MM.1S (cell line): ENCODE measurements at regions not wholly inside any gene's neighbourhood (a gene's known extent, or its start where the extent isn't known, plus 50 kb on each side); places are given as distances from the start of the nearest gene placed in this dataset.

Experiments used
- DNase-seq: peaks from one replicate; pipeline ENCODE4 v3.0.0-alpha.2; 2015
- H2AFZ ChIP-seq: fragments of 300-600 bp; sonication (generic); 2 replicates; pipeline ENCODE4 v1.6.0; 2016; ENCODE audit warnings: antibody characterized with exemption, low read length
- H3F3A ChIP-seq: fragments of 300-600 bp; sonication (generic); 2 replicates; pipeline ENCODE4 v1.6.1; 2016; ENCODE audit warnings: mild to moderate bottlenecking, antibody characterized with exemption, low read length, moderate library complexity, mixed read lengths; ENCODE audit not compliant: insufficient read depth
- H3K27ac ChIP-seq: fragments of 300-600 bp; sonication (generic); 2 replicates; pipeline ENCODE4 v1.5.1; 2016; ENCODE audit warnings: mild to moderate bottlenecking, low read length
- H3K27me3 ChIP-seq: fragments of 300-600 bp; sonication (generic); replicated peaks from 2 replicates; pipeline ENCODE4 v1.6.0; 2016; ENCODE audit warnings: low read length; ENCODE audit not compliant: insufficient read depth
- H3K36me3 ChIP-seq: fragments of 300-600 bp; sonication (generic); replicated peaks from 2 replicates; pipeline ENCODE4 v1.6.1; 2016; ENCODE audit warnings: mild to moderate bottlenecking, low read length, mixed read lengths; ENCODE audit not compliant: insufficient read depth
- H3K4me1 ChIP-seq: fragments of 300-600 bp; sonication (generic); 2 replicates; pipeline ENCODE4 v1.6.1; 2016; ENCODE audit warnings: low read length, mixed read lengths
- H3K4me2 ChIP-seq: fragments of 300-600 bp; sonication (generic); 2 replicates; pipeline ENCODE4 v1.6.0; 2016; ENCODE audit warnings: low read depth, low read length
- H3K4me3 ChIP-seq: fragments of 300-600 bp; sonication (generic); 2 replicates; pipeline ENCODE4 v1.5.1; 2016; ENCODE audit warnings: low read length, mixed read lengths
- H3K79me2 ChIP-seq: fragments of 300-600 bp; sonication (generic); 2 replicates; pipeline ENCODE4 v1.6.1; 2016; ENCODE audit warnings: mixed run types, low read length, mixed read lengths
- H3K9ac ChIP-seq: fragments of 300-600 bp; sonication (generic); 2 replicates; pipeline ENCODE4 v1.6.1; 2016; ENCODE audit warnings: low read length, mixed read lengths
- H3K9me2 ChIP-seq: fragments of 300-600 bp; sonication (generic); replicated peaks from 2 replicates; pipeline ENCODE4 v1.6.1; 2016; ENCODE audit warnings: mild to moderate bottlenecking, low read length, mixed read lengths; ENCODE audit not compliant: insufficient read depth
- H3K9me3 ChIP-seq: fragments of 300-600 bp; sonication (generic); replicated peaks from 2 replicates; pipeline ENCODE4 v1.6.1; 2016; ENCODE audit warnings: mild to moderate bottlenecking, low read length, mixed read lengths; ENCODE audit not compliant: insufficient read depth
- H4K20me1 ChIP-seq: fragments of 300-600 bp; sonication (generic); 2 replicates; pipeline ENCODE4 v1.6.1; 2016; ENCODE audit warnings: mild to moderate bottlenecking, low read length, moderate library complexity, mixed read lengths; ENCODE audit not compliant: insufficient read depth
- EZH2 ChIP-seq: fragments of 300-600 bp; sonication (generic); optimal IDR thresholded peaks from 2 replicates; pipeline ENCODE3; 2017; ENCODE audit warnings: low read depth, mild to moderate bottlenecking, antibody characterized with exemption, low read length, mixed read lengths
- EZH2phosphoT487 ChIP-seq: fragments of 300-600 bp; sonication (generic); IDR thresholded peaks from 2 replicates; pipeline ENCODE4 v1.6.1; 2018; ENCODE audit warnings: antibody characterized with exemption, low read length
- TF ChIP-seq, protein P1 (sequence below): fragments of 300-600 bp; sonication (generic); IDR thresholded peaks from 2 replicates; pipeline ENCODE4 v1.5.1; 2016; ENCODE audit warnings: antibody characterized with exemption, low read length, mixed read lengths

DNA sequence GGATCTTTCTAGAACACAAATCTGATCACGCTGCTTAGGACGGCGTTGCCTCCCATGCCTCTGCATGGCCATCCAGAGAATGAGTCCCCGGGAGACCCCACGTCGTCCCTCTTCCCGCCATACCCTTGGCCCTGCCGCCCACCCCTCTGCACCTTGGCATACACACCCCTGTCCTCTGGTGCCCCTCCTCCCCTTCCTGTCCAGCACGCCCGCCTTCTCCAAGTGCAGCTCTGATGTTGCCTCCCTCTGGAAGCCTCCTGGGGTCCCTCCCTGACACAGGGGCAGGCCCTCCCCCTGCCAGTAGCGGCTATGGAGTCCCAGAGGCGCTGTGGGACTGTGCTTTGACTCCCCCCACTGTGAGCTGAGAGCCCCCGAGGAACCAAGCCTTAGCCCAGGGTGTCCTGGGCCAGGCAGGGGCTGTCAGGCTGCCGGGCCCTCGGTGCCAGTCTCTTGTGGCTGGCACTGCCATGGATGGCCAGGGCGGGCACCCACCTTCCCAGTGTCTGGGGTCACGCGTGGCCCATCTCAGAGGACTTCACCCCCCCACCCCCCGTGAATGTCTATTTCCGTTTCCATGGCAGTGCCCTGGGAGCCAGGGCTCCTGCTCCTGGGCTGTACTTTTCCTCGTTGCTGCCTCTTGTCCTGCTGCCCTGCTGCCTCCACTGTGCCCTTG lies 70.5 kb upstream of the RNU6ATAC start:
- Histone ChIP-seq H3K4me1 (no peaks in the 10 kb centered on the region), H3K27me3 (peaks cover 82% of the 10 kb centered on the region), H4K20me1 (no peaks in the 10 kb centered on the region), H3K4me2 (no peak overlapping the region), H3K27ac (no peak overlapping the region), H3K9me3 (no peaks in the 10 kb centered on the region), H3K79me2 (no peaks in the 10 kb centered on the region), H3F3A (no peaks in the 10 kb centered on the region), H3K9ac (no peak overlapping the region), H2AFZ (no peak overlapping the region), H3K4me3 (no peak overlapping the region), H3K36me3 (no peaks in the 10 kb centered on the region), H3K9me2 (no peaks in the 10 kb centered on the region)
- TF ChIP-seq EZH2 (no peak), EZH2phosphoT487 (no peak)
- TF ChIP-seq, protein P1, sequence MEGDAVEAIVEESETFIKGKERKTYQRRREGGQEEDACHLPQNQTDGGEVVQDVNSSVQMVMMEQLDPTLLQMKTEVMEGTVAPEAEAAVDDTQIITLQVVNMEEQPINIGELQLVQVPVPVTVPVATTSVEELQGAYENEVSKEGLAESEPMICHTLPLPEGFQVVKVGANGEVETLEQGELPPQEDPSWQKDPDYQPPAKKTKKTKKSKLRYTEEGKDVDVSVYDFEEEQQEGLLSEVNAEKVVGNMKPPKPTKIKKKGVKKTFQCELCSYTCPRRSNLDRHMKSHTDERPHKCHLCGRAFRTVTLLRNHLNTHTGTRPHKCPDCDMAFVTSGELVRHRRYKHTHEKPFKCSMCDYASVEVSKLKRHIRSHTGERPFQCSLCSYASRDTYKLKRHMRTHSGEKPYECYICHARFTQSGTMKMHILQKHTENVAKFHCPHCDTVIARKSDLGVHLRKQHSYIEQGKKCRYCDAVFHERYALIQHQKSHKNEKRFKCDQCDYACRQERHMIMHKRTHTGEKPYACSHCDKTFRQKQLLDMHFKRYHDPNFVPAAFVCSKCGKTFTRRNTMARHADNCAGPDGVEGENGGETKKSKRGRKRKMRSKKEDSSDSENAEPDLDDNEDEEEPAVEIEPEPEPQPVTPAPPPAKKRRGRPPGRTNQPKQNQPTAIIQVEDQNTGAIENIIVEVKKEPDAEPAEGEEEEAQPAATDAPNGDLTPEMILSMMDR, result no peak
- DNase-seq, result no peak

DNA sequence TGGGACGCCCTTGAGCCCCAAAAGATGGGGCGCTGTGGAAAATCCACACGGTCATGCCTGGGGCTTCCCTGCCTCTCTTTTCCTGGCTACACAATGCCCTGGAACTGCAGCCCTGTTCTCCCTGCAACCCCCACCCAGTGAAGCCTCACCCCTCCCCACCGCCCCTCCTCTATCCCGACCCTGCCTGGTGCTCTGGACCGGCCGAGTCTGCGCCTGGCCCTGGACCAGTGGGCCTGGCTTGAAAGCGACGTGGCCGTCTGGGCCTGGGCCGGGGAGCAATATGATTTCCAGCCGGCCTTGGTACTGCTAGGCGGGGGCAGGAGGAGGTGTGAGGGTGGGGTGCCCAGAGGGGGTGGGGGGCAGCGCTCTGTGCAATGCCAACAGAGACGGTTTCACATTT lies 71.0 kb upstream of the RNU6ATAC start:
- H2AFZ ChIP-seq, result no peak overlapping the region
- H3K27ac ChIP-seq, result no peak overlapping the region
- H3F3A ChIP-seq, result no peaks in the 10 kb centered on the region
- H3K4me1 ChIP-seq, result no peaks in the 10 kb centered on the region
- H3K27me3 ChIP-seq, result peaks cover 82% of the 10 kb centered on the region
- no peaks in the 10 kb centered on the region for H3K79me2 ChIP-seq
- no peaks in the 10 kb centered on the region for H3K36me3 ChIP-seq
- no peak overlapping the region for H3K4me3 ChIP-seq
- no peak overlapping the region for H3K4me2 ChIP-seq
- DNase-seq, result no peak
- H3K9ac ChIP-seq, result no peak overlapping the region
- TF ChIP-seq EZH2 (no peak), EZH2phosphoT487 (no peak)
- TF ChIP-seq, protein P1, result no peak
- H3K9me3 ChIP-seq, result no peaks in the 10 kb centered on the region
- H3K9me2 ChIP-seq, result no peaks in the 10 kb centered on the region
- H4K20me1 ChIP-seq, result no peaks in the 10 kb centered on the region

DNA sequence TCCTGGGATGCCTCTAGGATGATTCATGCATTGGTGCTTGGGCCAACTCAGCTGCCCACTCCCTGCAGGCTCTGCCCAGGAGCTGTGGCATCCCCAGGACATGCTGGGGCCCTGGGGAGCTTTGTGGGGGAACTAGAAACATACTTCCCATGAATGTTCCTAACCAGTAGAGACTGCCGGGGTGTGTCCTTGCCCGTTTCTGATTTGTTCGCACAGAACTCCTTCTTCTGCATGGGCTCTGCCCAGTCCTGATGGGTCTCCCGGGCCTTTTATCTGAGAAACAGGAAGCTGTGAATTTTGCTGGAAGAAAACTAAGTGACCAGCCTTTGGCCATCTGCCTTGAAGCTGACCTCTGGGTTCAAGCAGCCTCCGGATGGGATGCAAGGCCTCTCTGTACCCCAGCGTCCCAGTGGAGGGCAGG lies 71.6 kb upstream of the RNU6ATAC start:
- Histone ChIP-seq H4K20me1 (no peaks in the 10 kb centered on the region), H3K27ac (no peak overlapping the region), H3K4me3 (no peak overlapping the region), H3K4me1 (no peaks in the 10 kb centered on the region), H3K79me2 (no peaks in the 10 kb centered on the region), H3K9ac (no peak overlapping the region), H2AFZ (no peak overlapping the region), H3K36me3 (no peaks in the 10 kb centered on the region), H3K4me2 (no peak overlapping the region), H3K27me3 (peaks cover 81% of the 10 kb centered on the region), H3K9me3 (no peaks in the 10 kb centered on the region), H3K9me2 (no peaks in the 10 kb centered on the region), H3F3A (no peaks in the 10 kb centered on the region)
- TF ChIP-seq EZH2 (no peak), EZH2phosphoT487 (no peak)
- TF ChIP-seq, protein P1, result no peak
- no peak for DNase-seq
